Fibroblast of skin of right biceps (primary cell): ENCODE measurements at regions not wholly inside any gene's neighbourhood (a gene's known extent, or its start where the extent isn't known, plus 50 kb on each side); places are given as distances from the start of the nearest gene placed in this dataset.
A peak's percentile ranks its signal among the peaks of the same experiment; 100 is the strongest.

Experiments used
- DNase-seq: peaks from one replicate; pipeline ENCODE4 v3.0.0-alpha.2; 2013

- DNase-seq: no peak
These were observed 381.0 kb upstream of the RGMA start for GRCh38 chr15:93469994-93470393.

- peak; percentile 63 for DNase-seq
These were observed 378.3 kb upstream of the RGMA start for GRCh38 chr15:93467337-93467736.

GRCh38 chr15:93466380-93466779 lies 377.4 kb upstream of the RGMA start:
- DNase-seq: no peak

- DNase-seq: no peak
These were observed 373.7 kb upstream of the RGMA start for GRCh38 chr15:93462690-93463089.

- peak; percentile 58 for DNase-seq
These were observed 371.7 kb upstream of the RGMA start for GRCh38 chr15:93460717-93461116.

- peak; percentile 11 for DNase-seq
These were observed 370.4 kb upstream of the RGMA start for GRCh38 chr15:93459396-93459795.

GRCh38 chr15:93458597-93458996 lies 369.6 kb upstream of the RGMA start:
- no peak for DNase-seq

GRCh38 chr15:93454788-93455187 lies 365.8 kb upstream of the RGMA start:
- DNase-seq: no peak

- DNase-seq: no peak
These were observed 363.7 kb upstream of the RGMA start for GRCh38 chr15:93452537-93453211.

GRCh38 chr15:93451822-93452221 lies 362.8 kb upstream of the RGMA start:
- no peak for DNase-seq

- DNase-seq: no peak
These were observed 362.3 kb upstream of the RGMA start for GRCh38 chr15:93451265-93451664.

GRCh38 chr15:93449798-93450197 lies 360.8 kb upstream of the RGMA start:
- no peak for DNase-seq

GRCh38 chr15:93438310-93438709 lies 349.3 kb upstream of the RGMA start:
- no peak for DNase-seq

- DNase-seq: no peak
These were observed 343.5 kb upstream of the RGMA start for GRCh38 chr15:93432474-93432873.

- DNase-seq: no peak
These were observed 339.9 kb upstream of the RGMA start for GRCh38 chr15:93428807-93429351.

- peak; percentile 12 for DNase-seq
These were observed 339.1 kb upstream of the RGMA start for GRCh38 chr15:93428150-93428549.

GRCh38 chr15:93424131-93424530 lies 335.1 kb upstream of the RGMA start:
- no peak for DNase-seq

- DNase-seq: no peak
These were observed 333.5 kb upstream of the RGMA start for GRCh38 chr15:93422476-93422875.

- DNase-seq: no peak
These were observed 331.5 kb upstream of the RGMA start for GRCh38 chr15:93420477-93420876.

GRCh38 chr15:93420050-93420452 lies 331.0 kb upstream of the RGMA start:
- peak; percentile 3 for DNase-seq

- DNase-seq: no peak
These were observed 329.6 kb upstream of the RGMA start for GRCh38 chr15:93418566-93418965.

- DNase-seq: no peak
These were observed 328.6 kb upstream of the RGMA start for GRCh38 chr15:93417631-93418030.

GRCh38 chr15:93417156-93417555 lies 328.1 kb upstream of the RGMA start:
- DNase-seq: no peak

- DNase-seq: no peak
These were observed 326.6 kb upstream of the RGMA start for GRCh38 chr15:93415576-93415975.

- DNase-seq: no peak
These were observed 325.7 kb upstream of the RGMA start for GRCh38 chr15:93414576-93415231.
